HG03378 (cell line): ENCODE measurements at regions not wholly inside any gene's neighbourhood (a gene's known extent, or its start where the extent isn't known, plus 50 kb on each side); places are given as distances from the start of the nearest gene placed in this dataset.

ENCODE experiments used
- ATAC-seq: cut with Tn5 transposase; IDR thresholded peaks from one replicate; pipeline ENCODE4 v1.9.1; 2021; ENCODE audit warnings: mild to moderate bottlenecking, moderate library complexity; ENCODE audit not compliant: unreplicated experiment

- ATAC-seq: no peak
Observed at GRCh38 chr4:111464251-111465045, 680.8 kb upstream of the FAM241A start.

- ATAC-seq: no peak
Observed at GRCh38 chr4:111466811-111467604, 678.2 kb upstream of the FAM241A start.

GRCh38 chr4:111475001-111475400, 670.3 kb upstream of the FAM241A start:
- ATAC-seq: no peak

GRCh38 chr4:111475666-111476065, 669.6 kb upstream of the FAM241A start:
- no peak for ATAC-seq

GRCh38 chr4:111480510-111480909, 664.7 kb upstream of the FAM241A start:
- no peak for ATAC-seq

GRCh38 chr4:111483375-111484169, 661.7 kb upstream of the FAM241A start:
- ATAC-seq: no peak

GRCh38 chr4:111492496-111492895, 652.8 kb upstream of the FAM241A start:
- ATAC-seq: no peak

- ATAC-seq: no peak
Observed at GRCh38 chr4:111494471-111494870, 650.8 kb upstream of the FAM241A start.

GRCh38 chr4:111494971-111495370, 650.3 kb upstream of the FAM241A start:
- ATAC-seq: no peak

- ATAC-seq: no peak
Observed at GRCh38 chr4:111499291-111499690, 646.0 kb upstream of the FAM241A start.

GRCh38 chr4:111499706-111500105, 645.5 kb upstream of the FAM241A start:
- no peak for ATAC-seq

- ATAC-seq: no peak
Observed at GRCh38 chr4:111500858-111501257, 644.4 kb upstream of the FAM241A start.

GRCh38 chr4:111501946-111502345, 643.3 kb upstream of the FAM241A start:
- ATAC-seq: no peak

GRCh38 chr4:111502626-111503025, 642.6 kb upstream of the FAM241A start:
- ATAC-seq: no peak

- ATAC-seq: no peak
Observed at GRCh38 chr4:111506706-111507105, 638.5 kb upstream of the FAM241A start.

- ATAC-seq: no peak
Observed at GRCh38 chr4:111510535-111510934, 634.7 kb upstream of the FAM241A start.

GRCh38 chr4:111512081-111512783, 633.0 kb upstream of the FAM241A start:
- ATAC-seq: no peak

- ATAC-seq: no peak
Observed at GRCh38 chr4:111519683-111520082, 625.6 kb upstream of the FAM241A start.

GRCh38 chr4:111530446-111530845, 614.8 kb upstream of the FAM241A start:
- ATAC-seq: no peak

GRCh38 chr4:111535792-111536191, 609.5 kb upstream of the FAM241A start:
- ATAC-seq: no peak

- no peak for ATAC-seq
Observed at GRCh38 chr4:111537165-111537564, 608.1 kb upstream of the FAM241A start.
